Thyroid gland (tissue), 4 donors: ENCODE measurements at regions not wholly inside any gene's neighbourhood (a gene's known extent, or its start where the extent isn't known, plus 50 kb on each side); places are given as distances from the start of the nearest gene placed in this dataset.
A peak's percentile ranks its signal among the peaks of the same experiment; 100 is the strongest.

Experiments
- DNase-seq, 2 donors: peaks; one replicate each; pipeline ENCODE4 v3.0.0-alpha.2; 2019
- H3K27ac ChIP-seq, 3 donors: fragments of 200-600 bp; sonication (generic); 1 replicate in 2 of 3; 2 replicates in 1 of 3; pipeline ENCODE4 v1.5.1; 2016 to 2019; ENCODE audit warnings: mild to moderate bottlenecking in 1 of 3, moderate library complexity in 1 of 3
- H3K27me3 ChIP-seq: fragments of 200-600 bp; sonication (generic); one replicate; pipeline ENCODE4 v1.5.1; 2019
- H3K36me3 ChIP-seq, 2 donors: fragments of 200-600 bp; sonication (generic); one replicate each; pipeline ENCODE4 v1.5.1; 2016 to 2019
- H3K4me1 ChIP-seq, 2 donors: fragments of 200-600 bp; sonication (generic); one replicate each; pipeline ENCODE4 v1.5.1; 2017 to 2019
- H3K4me3 ChIP-seq, 3 donors: fragments of 200-600 bp; sonication (generic); replicated peaks in 1 of 3; 1 replicate in 2 of 3; 2 replicates in 1 of 3; pipeline ENCODE4 v1.5.1; 2016; ENCODE audit warnings: mild to moderate bottlenecking in 1 of 3
- H3K9me3 ChIP-seq: fragments of 200-600 bp; sonication (generic); one replicate; pipeline ENCODE4 v1.5.1; 2017
- POLR2A ChIP-seq, 2 donors: fragments of 450-650 bp; IDR thresholded peaks; one replicate each; pipeline ENCODE4 v1.6.1; 2017; ENCODE audit warnings: antibody characterized with exemption in 2 of 2, mild to moderate bottlenecking in 2 of 2, moderate library complexity in 1 of 2
- WGBS, 2 donors: methylation state at CpG; one replicate each; pipeline ENCODE4 v1.1.5; 2017; 5-methylcytosine and 5-hydroxymethylcytosine counted together
- intact Hi-C: fragments of 100-400 bp; cut with DNase I; formaldehyde crosslinking; loops from one replicate; pipeline ENCODE4 v1.15.1; 2023
- TF ChIP-seq, protein P1 (sequence below), 6 experiments: fragments of 200-600 bp in 3 of 6; fragments of 450-650 bp in 3 of 6; sonication (generic) in 3 of 6; IDR thresholded peaks; one replicate each; pipeline ENCODE4 v1.5.1; 2016 to 2019; ENCODE audit warnings: antibody characterized with exemption in 6 of 6, mild to moderate bottlenecking in 2 of 6, inconsistent platforms in 1 of 6, moderate library complexity in 1 of 6

- no peaks in the 10 kb centered on the region for H3K27me3 ChIP-seq
- intact Hi-C loops: no loop called here
- H3K36me3 ChIP-seq: no peaks in the 10 kb centered on the region
- no peak overlapping the region for H3K4me3 ChIP-seq
- DNase-seq: no peak
- no peak overlapping the region for H3K27ac ChIP-seq
- peaks cover 4 to 6% of the 10 kb centered on the region in 2 donors for H3K4me1 ChIP-seq
- no peak for TF ChIP-seq POLR2A (IDR thresholded peaks at IDR 0.05)
- TF ChIP-seq, protein P1, sequence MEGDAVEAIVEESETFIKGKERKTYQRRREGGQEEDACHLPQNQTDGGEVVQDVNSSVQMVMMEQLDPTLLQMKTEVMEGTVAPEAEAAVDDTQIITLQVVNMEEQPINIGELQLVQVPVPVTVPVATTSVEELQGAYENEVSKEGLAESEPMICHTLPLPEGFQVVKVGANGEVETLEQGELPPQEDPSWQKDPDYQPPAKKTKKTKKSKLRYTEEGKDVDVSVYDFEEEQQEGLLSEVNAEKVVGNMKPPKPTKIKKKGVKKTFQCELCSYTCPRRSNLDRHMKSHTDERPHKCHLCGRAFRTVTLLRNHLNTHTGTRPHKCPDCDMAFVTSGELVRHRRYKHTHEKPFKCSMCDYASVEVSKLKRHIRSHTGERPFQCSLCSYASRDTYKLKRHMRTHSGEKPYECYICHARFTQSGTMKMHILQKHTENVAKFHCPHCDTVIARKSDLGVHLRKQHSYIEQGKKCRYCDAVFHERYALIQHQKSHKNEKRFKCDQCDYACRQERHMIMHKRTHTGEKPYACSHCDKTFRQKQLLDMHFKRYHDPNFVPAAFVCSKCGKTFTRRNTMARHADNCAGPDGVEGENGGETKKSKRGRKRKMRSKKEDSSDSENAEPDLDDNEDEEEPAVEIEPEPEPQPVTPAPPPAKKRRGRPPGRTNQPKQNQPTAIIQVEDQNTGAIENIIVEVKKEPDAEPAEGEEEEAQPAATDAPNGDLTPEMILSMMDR (IDR thresholded peaks at IDR 0.05): no peak
- H3K9me3 ChIP-seq: no peaks in the 10 kb centered on the region
- 59 to 81% methylated on average over 2 of the region's 2 CpGs for WGBS, 2 donors
Measured at GRCh38 chr3:144242747-144243146, 271.1 kb downstream of the DIPK2A start.

- no peak overlapping the region for H3K27ac ChIP-seq
- no peaks in the 10 kb centered on the region for H3K36me3 ChIP-seq
- 88 to 95% methylated on average over 3 of the region's 3 CpGs for WGBS, 2 donors
- H3K27me3 ChIP-seq: no peaks in the 10 kb centered on the region
- H3K4me3 ChIP-seq: no peak overlapping the region
- TF ChIP-seq, protein P1 (IDR thresholded peaks at IDR 0.05): no peak
- no peak for TF ChIP-seq POLR2A (IDR thresholded peaks at IDR 0.05)
- intact Hi-C loops: no loop called here
- no peak for DNase-seq
- no peaks in the 10 kb centered on the region for H3K9me3 ChIP-seq
- H3K4me1 ChIP-seq: no peaks in the 10 kb centered on the region
Measured at GRCh38 chr3:144244662-144245061, 273.0 kb downstream of the DIPK2A start.

GRCh38 chr3:144252896-144253295 is 281.3 kb downstream of the DIPK2A start:
- Histone ChIP-seq H3K27me3 (no peaks in the 10 kb centered on the region), H3K36me3 (no peaks in the 10 kb centered on the region), H3K4me3 (no peak overlapping the region), H3K9me3 (no peaks in the 10 kb centered on the region), H3K27ac (no peak overlapping the region), H3K4me1 (no peaks in the 10 kb centered on the region)
- no peak for DNase-seq
- WGBS, 2 donors: 42 to 63% methylated on average over 3 of the region's 3 CpGs
- no peak for TF ChIP-seq POLR2A (IDR thresholded peaks at IDR 0.05)
- TF ChIP-seq, protein P1 (IDR thresholded peaks at IDR 0.05): no peak
- intact Hi-C loops: no loop called here

- 85 to 86% methylated on average over 2 of the region's 2 CpGs for WGBS, 2 donors
- Histone ChIP-seq H3K27me3 (no peaks in the 10 kb centered on the region), H3K27ac (no peak overlapping the region), H3K4me1 (peaks cover 11 to 12% of the 10 kb centered on the region in 2 donors), H3K9me3 (no peaks in the 10 kb centered on the region), H3K4me3 (no peak overlapping the region), H3K36me3 (no peaks in the 10 kb centered on the region)
- intact Hi-C loops: no loop called here
- TF ChIP-seq, protein P1 (IDR thresholded peaks at IDR 0.05): no peak
- TF ChIP-seq POLR2A (IDR thresholded peaks at IDR 0.05): no peak
- no peak for DNase-seq
Measured at GRCh38 chr3:144257381-144257780, 285.8 kb downstream of the DIPK2A start.

DNA sequence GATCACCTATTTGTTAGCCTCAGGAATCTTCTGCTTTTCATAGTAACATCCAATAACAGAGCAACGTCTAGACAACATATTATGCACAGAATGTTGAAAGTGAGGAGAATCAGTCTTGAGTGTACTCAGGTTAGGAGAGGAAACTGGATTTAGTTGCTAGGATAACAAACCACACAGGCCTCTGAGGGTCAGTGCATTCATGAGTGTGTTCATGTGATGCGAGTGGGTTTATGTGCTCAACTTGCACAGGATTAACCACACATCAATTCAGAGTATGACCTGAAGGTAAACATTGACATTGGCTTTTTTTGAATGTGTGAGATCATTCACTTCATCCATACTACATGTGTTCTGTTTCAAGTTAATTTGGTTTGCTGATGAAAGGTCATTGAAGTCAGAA is 287.6 kb downstream of the DIPK2A start:
- peak; percentile 67 to 73 for DNase-seq
- Histone ChIP-seq H3K4me1 (peaks cover 11 to 12% of the 10 kb centered on the region in 2 donors), H3K9me3 (no peaks in the 10 kb centered on the region), H3K27me3 (no peaks in the 10 kb centered on the region), H3K27ac (no peak overlapping the region), H3K36me3 (no peaks in the 10 kb centered on the region), H3K4me3 (no peak overlapping the region)
- TF ChIP-seq POLR2A (IDR thresholded peaks at IDR 0.05): no peak
- TF ChIP-seq, protein P1 (IDR thresholded peaks at IDR 0.05): no peak
- intact Hi-C loops: no loop called here
- WGBS, 2 donors: 31 to 43% methylated on average over 2 of the region's 2 CpGs
